ENCODE measurements at regions not wholly inside any gene's neighbourhood (a gene's known extent, or its start where the extent isn't known, plus 50 kb on each side); places are given as distances from the start of the nearest gene placed in this dataset.
"Not testable (repeated sequence)": the region's sequence is repeated elsewhere in the genome, so short reads cannot be mapped to it uniquely, and the experiment has no call there.

- no peaks in the 10 kb centered on the region for H3K4me1 Mint-ChIP-seq (ENCODE audit: low read depth in 2 of 2)
- ATAC-seq (replicated peaks), result no peak
- no peak for DNase-seq
- H3K4me3 Mint-ChIP-seq, result no peak overlapping the region
- peaks cover 5 to 9% of the 10 kb centered on the region in 2 donors for H3K27me3 Mint-ChIP-seq
- no peak overlapping the region for H3K27ac Mint-ChIP-seq
- no peaks in the 10 kb centered on the region for H3K36me3 Mint-ChIP-seq (ENCODE audit: insufficient read depth)
- H3K9me3 Mint-ChIP-seq, result peaks cover 0 to 7% of the 10 kb centered on the region in 2 donors
Observed at GRCh38 chr5:60546207-60546606, 153.8 kb downstream of the DEPDC1B start.

- Mint-ChIP-seq H3K4me3 (no peak overlapping the region), H3K4me1 (ENCODE audit: low read depth in 2 of 2) (no peaks in the 10 kb centered on the region)
- ATAC-seq (replicated peaks), result no peak
Observed at GRCh38 chr5:60545551-60545950, 154.4 kb downstream of the DEPDC1B start.

GRCh38 chr5:60544142-60544541, 155.8 kb downstream of the DEPDC1B start:
- no peak overlapping the region for H3K4me3 Mint-ChIP-seq
- H3K27me3 Mint-ChIP-seq, result peaks cover 4 to 9% of the 10 kb centered on the region in 2 donors
- no peaks in the 10 kb centered on the region for H3K36me3 Mint-ChIP-seq (ENCODE audit: insufficient read depth)
- H3K4me1 Mint-ChIP-seq (ENCODE audit: low read depth in 2 of 2), result no peaks in the 10 kb centered on the region
- H3K27ac Mint-ChIP-seq, result no peak overlapping the region
- no peak for DNase-seq
- no peak for ATAC-seq (replicated peaks)
- peaks cover 0 to 7% of the 10 kb centered on the region in 2 donors for H3K9me3 Mint-ChIP-seq

More at GRCh38 chr5:60545551-60545950, 154.4 kb downstream of the DEPDC1B start:
- H3K36me3 Mint-ChIP-seq (ENCODE audit: insufficient read depth), result no peaks in the 10 kb centered on the region
- no peak for DNase-seq
- peaks cover 0 to 7% of the 10 kb centered on the region in 2 donors for H3K9me3 Mint-ChIP-seq
- no peak overlapping the region for H3K27ac Mint-ChIP-seq
- H3K27me3 Mint-ChIP-seq, result peaks cover 5 to 9% of the 10 kb centered on the region in 2 donors

GRCh38 chr5:60541980-60542379, 158.0 kb downstream of the DEPDC1B start:
- Mint-ChIP-seq H3K4me3 (no peak overlapping the region), H3K27ac (no peak overlapping the region)

GRCh38 chr5:60540856-60541805, 158.8 kb downstream of the DEPDC1B start:
- Mint-ChIP-seq H3K4me3 (no peak overlapping the region), H3K27me3 (peaks cover 0 to 9% of the 10 kb centered on the region in 2 donors), H3K9me3 (peaks cover 0 to 7% of the 10 kb centered on the region in 2 donors), H3K27ac (no peak overlapping the region), H3K4me1 (ENCODE audit: low read depth in 2 of 2) (no peaks in the 10 kb centered on the region), H3K36me3 (ENCODE audit: insufficient read depth) (no peaks in the 10 kb centered on the region)
- no peak for DNase-seq
- ATAC-seq (replicated peaks), result no peak

More at GRCh38 chr5:60541980-60542379, 158.0 kb downstream of the DEPDC1B start:
- peaks cover 0 to 7% of the 10 kb centered on the region in 2 donors for H3K9me3 Mint-ChIP-seq
- DNase-seq (no peak), ATAC-seq (replicated peaks) (no peak)
- no peaks in the 10 kb centered on the region for H3K36me3 Mint-ChIP-seq (ENCODE audit: insufficient read depth)
- H3K27me3 Mint-ChIP-seq, result peaks cover 0 to 9% of the 10 kb centered on the region in 2 donors
- no peaks in the 10 kb centered on the region for H3K4me1 Mint-ChIP-seq (ENCODE audit: low read depth in 2 of 2)

GRCh38 chr5:60538955-60539866, 160.8 kb downstream of the DEPDC1B start:
- Mint-ChIP-seq H3K4me3 (no peak overlapping the region), H3K27me3 (peaks cover 0 to 9% of the 10 kb centered on the region in 2 donors), H3K27ac (no peak overlapping the region), H3K4me1 (ENCODE audit: low read depth in 2 of 2) (no peaks in the 10 kb centered on the region), H3K36me3 (ENCODE audit: insufficient read depth) (no peaks in the 10 kb centered on the region), H3K9me3 (peaks cover 0 to 7% of the 10 kb centered on the region in 2 donors)
- no peak for DNase-seq
- peak; percentile 54 for ATAC-seq (replicated peaks)

GRCh38 chr5:60538426-60538825, 161.5 kb downstream of the DEPDC1B start:
- H3K27ac Mint-ChIP-seq, result no peak overlapping the region
- H3K4me3 Mint-ChIP-seq, result no peak overlapping the region
- no peaks in the 10 kb centered on the region for H3K36me3 Mint-ChIP-seq (ENCODE audit: insufficient read depth)
- ATAC-seq (replicated peaks), result no peak
- no peak for DNase-seq
- no peaks in the 10 kb centered on the region for H3K4me1 Mint-ChIP-seq (ENCODE audit: low read depth in 2 of 2)
- peaks cover 0 to 7% of the 10 kb centered on the region in 2 donors for H3K9me3 Mint-ChIP-seq
- H3K27me3 Mint-ChIP-seq, result peaks cover 0 to 8% of the 10 kb centered on the region in 2 donors

- ATAC-seq (replicated peaks), result no peak
- Mint-ChIP-seq H3K36me3 (ENCODE audit: insufficient read depth) (no peaks in the 10 kb centered on the region), H3K4me3 (no peak overlapping the region), H3K9me3 (no peaks in the 10 kb centered on the region), H3K27me3 (no peaks in the 10 kb centered on the region), H3K4me1 (ENCODE audit: low read depth in 2 of 2) (no peaks in the 10 kb centered on the region), H3K27ac (no peak overlapping the region)
- no peak for DNase-seq
Observed at GRCh38 chr5:60535951-60536350, 164.0 kb downstream of the DEPDC1B start.

- Mint-ChIP-seq H3K36me3 (ENCODE audit: insufficient read depth) (no peaks in the 10 kb centered on the region), H3K4me1 (ENCODE audit: low read depth in 2 of 2) (no peaks in the 10 kb centered on the region), H3K27me3 (no peaks in the 10 kb centered on the region), H3K4me3 (no peak overlapping the region), H3K9me3 (no peaks in the 10 kb centered on the region), H3K27ac (no peak overlapping the region)
- no peak for DNase-seq
- no peak for ATAC-seq (replicated peaks)
Observed at GRCh38 chr5:60535198-60535597, 164.8 kb downstream of the DEPDC1B start.

GRCh38 chr5:60533789-60534188, 166.2 kb downstream of the DEPDC1B start:
- H3K4me1 Mint-ChIP-seq (ENCODE audit: low read depth in 2 of 2), result no peaks in the 10 kb centered on the region

GRCh38 chr5:60532796-60533195, 167.2 kb downstream of the DEPDC1B start:
- not testable (repeated sequence) for H3K27me3 Mint-ChIP-seq; H3K9me3 Mint-ChIP-seq; H3K4me1 Mint-ChIP-seq (ENCODE audit: low read depth in 2 of 2); H3K27ac Mint-ChIP-seq; H3K4me3 Mint-ChIP-seq; DNase-seq; ATAC-seq (replicated peaks); H3K36me3 Mint-ChIP-seq (ENCODE audit: insufficient read depth)

More at GRCh38 chr5:60533789-60534188, 166.2 kb downstream of the DEPDC1B start:
- Mint-ChIP-seq H3K36me3 (ENCODE audit: insufficient read depth) (no peaks in the 10 kb centered on the region), H3K27me3 (no peaks in the 10 kb centered on the region), H3K4me3 (no peak overlapping the region), H3K9me3 (no peaks in the 10 kb centered on the region), H3K27ac (no peak overlapping the region)
- DNase-seq (no peak), ATAC-seq (replicated peaks) (no peak)

GRCh38 chr5:60530144-60530848, 169.7 kb downstream of the DEPDC1B start:
- DNase-seq; H3K4me3 Mint-ChIP-seq; ATAC-seq (replicated peaks); H3K4me1 Mint-ChIP-seq (ENCODE audit: low read depth in 2 of 2); H3K9me3 Mint-ChIP-seq; H3K27ac Mint-ChIP-seq; H3K27me3 Mint-ChIP-seq; H3K36me3 Mint-ChIP-seq (ENCODE audit: insufficient read depth): not testable (repeated sequence)

GRCh38 chr5:60529001-60529400, 171.0 kb downstream of the DEPDC1B start:
- DNase-seq (no peak), ATAC-seq (replicated peaks) (no peak)
- Mint-ChIP-seq H3K4me3 (no peak overlapping the region), H3K36me3 (ENCODE audit: insufficient read depth) (no peaks in the 10 kb centered on the region), H3K4me1 (ENCODE audit: low read depth in 2 of 2) (no peaks in the 10 kb centered on the region), H3K27me3 (no peaks in the 10 kb centered on the region), H3K27ac (no peak overlapping the region), H3K9me3 (no peaks in the 10 kb centered on the region)
